Sigmoid colon (tissue), 4 donors: ENCODE measurements at regions not wholly inside any gene's neighbourhood (a gene's known extent, or its start where the extent isn't known, plus 50 kb on each side); places are given as distances from the start of the nearest gene placed in this dataset.

ENCODE experiments used
- POLR2AphosphoS5 ChIP-seq, 4 donors: sonication (generic); formaldehyde crosslinking; IDR thresholded peaks; one replicate each; pipeline ENCODE4 v1.6.1; 2017; ENCODE audit warnings: antibody characterized with exemption in 4 of 4
- TF ChIP-seq, protein P1 (sequence below), 4 experiments: fragments of 450-650 bp in 3 of 4; fragments of 200-600 bp in 1 of 4; IDR thresholded peaks; one replicate each; pipeline ENCODE4 v1.5.1; 2016 to 2019; ENCODE audit warnings: antibody characterized with exemption in 4 of 4, mild to moderate bottlenecking in 3 of 4, moderate library complexity in 2 of 4

DNA sequence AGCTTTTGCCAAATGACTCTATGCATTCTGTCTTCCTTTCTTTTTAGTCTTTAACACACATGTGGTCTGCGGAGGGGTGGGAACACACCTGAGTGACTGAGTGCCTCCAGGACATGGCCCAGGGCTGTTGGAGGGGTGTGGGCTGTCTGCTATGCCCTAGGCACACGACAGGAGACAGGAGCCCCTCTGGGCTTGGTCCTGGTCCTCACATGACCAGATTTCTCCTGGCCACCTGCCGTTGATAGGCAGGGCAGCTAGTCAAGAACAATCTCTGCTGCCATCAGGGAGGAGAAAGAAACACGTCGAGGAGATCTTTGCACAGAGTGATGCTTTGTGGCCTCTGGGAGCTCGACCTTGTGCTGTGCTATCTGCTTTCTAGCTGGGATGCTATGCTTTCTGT is 176.6 kb downstream of the KLF13 start:
- TF ChIP-seq, protein P1, sequence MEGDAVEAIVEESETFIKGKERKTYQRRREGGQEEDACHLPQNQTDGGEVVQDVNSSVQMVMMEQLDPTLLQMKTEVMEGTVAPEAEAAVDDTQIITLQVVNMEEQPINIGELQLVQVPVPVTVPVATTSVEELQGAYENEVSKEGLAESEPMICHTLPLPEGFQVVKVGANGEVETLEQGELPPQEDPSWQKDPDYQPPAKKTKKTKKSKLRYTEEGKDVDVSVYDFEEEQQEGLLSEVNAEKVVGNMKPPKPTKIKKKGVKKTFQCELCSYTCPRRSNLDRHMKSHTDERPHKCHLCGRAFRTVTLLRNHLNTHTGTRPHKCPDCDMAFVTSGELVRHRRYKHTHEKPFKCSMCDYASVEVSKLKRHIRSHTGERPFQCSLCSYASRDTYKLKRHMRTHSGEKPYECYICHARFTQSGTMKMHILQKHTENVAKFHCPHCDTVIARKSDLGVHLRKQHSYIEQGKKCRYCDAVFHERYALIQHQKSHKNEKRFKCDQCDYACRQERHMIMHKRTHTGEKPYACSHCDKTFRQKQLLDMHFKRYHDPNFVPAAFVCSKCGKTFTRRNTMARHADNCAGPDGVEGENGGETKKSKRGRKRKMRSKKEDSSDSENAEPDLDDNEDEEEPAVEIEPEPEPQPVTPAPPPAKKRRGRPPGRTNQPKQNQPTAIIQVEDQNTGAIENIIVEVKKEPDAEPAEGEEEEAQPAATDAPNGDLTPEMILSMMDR (IDR thresholded peaks at IDR 0.05), result no peak
- TF ChIP-seq POLR2AphosphoS5 (IDR thresholded peaks at IDR 0.05), result no peak
